Lung microvascular endothelial cell (primary cell): ENCODE measurements at regions not wholly inside any gene's neighbourhood (a gene's known extent, or its start where the extent isn't known, plus 50 kb on each side); places are given as distances from the start of the nearest gene placed in this dataset.
"Not testable (repeated sequence)": the region's sequence is repeated elsewhere in the genome, so short reads cannot be mapped to it uniquely, and the experiment has no call there.

Source experiments
- DNase-seq, 2 donors: peaks; one replicate each; pipeline versions ENCODE4 v3.0.0 to v3.0.0-alpha.2; 2010; ENCODE audit warnings: low read depth in 2 of 2

DNA sequence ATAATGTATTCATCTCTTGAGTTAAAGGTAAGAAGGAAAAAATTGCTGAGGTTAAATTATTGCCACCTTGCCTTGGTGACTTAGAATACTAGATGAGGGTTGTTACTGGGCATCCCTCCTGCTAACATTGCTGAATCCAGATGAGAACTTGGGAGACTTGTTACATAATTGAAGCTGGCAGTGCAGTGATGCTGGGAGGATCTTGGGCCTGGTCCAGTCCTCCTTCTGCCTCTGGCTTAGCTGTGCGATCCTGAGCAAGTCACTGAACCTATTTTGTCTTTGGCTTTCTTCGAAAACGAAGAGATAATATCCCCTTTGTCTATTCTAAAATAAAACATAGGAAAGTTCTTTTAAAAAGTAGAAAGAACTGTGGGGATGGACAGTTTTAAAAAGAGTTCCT, 244.9 kb upstream of the NRIP1 start:
- DNase-seq, result no peak

DNA sequence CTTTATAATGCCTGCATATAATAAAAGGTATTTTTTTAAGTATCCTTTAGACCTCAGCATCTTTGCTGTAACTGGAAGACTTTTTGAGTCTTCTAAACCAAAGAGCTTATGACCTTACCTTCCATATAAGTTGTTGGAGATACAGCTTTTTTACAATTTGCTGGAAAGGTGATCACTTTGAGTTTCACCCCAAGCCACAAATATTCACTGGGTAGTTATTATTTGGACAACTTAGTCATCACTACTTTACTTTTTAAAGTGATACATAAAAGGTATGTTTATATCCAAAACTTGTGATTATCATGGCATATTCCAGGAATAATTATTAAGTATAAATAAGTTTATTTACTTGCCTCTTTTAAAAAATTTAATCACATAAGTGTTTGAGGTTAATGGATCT, 246.7 kb upstream of the NRIP1 start:
- no peak for DNase-seq

DNA sequence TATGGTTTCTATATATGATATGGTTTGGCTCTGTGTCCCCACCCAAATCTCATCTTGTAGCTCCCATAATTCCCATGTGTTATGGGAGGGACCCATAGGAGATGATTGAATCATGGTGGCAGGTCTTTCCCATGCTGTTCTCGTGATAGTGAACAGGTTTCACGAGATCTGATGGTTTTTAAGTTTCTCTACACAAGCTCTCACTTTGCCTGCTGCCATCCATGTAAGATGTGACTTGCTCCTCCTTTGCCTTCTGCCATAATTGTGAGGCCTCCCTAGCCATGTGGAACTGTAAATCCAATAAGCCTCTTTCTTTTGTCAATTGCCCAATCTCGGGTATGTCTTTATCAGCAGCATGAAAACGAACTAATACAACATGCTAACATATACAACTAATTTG, 252.2 kb upstream of the NRIP1 start:
- not testable (repeated sequence) for DNase-seq

DNA sequence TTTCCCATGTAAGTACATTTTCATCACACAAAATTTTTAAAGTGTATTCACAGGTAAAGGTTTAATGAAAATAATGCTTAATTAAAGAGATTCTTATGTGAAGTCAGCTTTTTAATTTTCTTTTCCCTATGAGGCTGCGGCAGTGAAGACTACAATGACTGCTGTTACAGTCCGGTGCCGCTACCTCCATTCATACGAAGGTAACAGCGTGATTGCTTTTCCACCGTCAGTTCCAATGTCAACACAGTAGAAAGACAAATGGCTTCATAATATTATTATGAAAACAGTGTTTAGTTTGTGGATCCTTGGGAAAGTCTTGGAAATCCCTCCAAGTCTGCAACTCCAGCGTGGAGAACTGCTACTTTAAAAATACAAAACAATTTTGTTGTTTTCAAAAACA, 254.9 kb upstream of the NRIP1 start:
- DNase-seq, result peak in 1 of 2 donors; percentile 61

DNA sequence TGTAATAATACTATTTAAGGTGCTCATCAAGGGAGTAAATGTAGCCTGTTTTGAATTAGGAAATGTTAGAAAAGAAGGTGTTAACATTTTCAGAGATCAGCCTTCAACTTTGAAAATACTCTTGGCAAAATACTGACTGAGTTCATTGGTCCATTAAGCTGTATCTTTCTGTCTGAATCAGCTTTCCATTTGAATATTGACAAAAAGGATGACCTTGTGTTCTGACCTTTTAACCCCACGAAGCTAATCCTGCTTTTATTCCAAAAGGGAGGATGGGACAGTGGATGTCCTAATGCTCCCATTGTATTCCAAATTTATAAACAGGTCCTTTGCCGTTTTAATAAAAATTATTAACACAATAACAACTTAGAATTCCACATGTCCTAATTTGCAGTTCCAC, 259.7 kb upstream of the NRIP1 start:
- no peak for DNase-seq

DNA sequence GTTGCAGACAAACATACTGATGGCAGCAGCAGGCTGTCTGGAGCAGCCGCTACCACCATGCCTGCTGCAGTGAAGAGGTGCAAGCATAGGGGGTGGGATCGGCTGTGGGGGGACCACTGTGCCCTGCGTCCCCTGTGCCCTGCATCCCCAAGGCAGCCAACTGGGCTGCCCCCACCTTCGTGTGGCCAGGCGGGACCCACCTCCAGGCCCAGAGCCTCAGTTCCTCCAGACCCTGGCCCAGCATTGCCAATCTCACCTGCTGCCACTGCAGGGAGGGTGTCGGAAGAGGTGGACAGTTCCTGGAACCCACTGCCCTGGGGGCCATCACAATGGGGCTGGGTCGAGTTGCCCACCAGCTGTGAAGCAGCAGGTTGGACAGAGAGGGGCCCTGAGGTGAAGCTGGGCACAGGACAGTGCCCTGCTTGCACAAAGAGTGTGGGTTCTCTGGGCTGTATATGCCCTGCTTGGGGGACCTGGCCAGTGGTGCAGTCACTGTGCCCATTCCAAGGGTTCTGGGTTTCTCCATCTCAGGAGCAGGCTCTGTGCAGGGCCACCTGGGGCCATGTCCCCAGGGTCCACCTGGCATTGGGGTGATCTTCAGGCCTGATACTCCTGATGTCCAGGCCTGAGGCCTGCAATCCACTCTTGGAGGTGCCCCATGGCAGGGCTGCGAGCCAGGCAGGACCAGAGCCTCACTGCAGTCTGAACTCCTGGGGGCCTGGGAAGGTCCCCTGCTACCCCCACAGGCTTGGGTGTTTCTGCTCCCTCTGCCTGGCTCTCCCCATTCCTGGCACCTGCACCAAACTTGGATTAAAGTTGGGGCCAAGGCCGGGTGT, 261.4 kb upstream of the NRIP1 start:
- no peak for DNase-seq

DNA sequence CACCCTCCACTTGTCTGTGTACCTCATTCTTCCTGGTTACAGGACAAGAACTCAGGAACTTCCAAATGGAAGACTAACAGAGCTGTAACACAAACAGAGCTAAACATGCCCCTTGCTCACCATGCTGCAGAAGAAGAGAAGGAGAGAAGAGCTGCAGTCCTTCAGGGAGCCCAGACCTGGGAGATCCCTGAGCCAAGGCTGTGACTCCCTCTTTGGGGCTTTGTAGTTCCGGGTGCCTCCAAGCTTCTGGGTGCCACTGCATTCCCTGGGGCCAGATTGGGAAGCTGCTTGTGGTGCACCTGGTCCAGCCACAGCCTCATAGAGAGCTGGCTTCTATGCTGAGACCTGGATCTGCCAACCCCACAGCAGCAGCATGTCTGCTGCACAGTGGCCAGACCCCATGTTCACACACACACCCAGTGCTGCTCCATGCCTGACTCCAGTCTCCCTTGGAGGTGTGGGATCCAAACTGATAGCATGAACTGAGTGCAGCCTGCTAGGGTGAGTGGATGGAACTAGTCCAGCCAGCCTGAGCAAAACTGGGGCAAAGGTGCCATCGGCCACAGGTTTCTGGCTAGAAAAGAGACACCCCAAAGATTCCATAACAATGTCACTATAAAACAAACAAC, 263.0 kb upstream of the NRIP1 start:
- no peak for DNase-seq

DNA sequence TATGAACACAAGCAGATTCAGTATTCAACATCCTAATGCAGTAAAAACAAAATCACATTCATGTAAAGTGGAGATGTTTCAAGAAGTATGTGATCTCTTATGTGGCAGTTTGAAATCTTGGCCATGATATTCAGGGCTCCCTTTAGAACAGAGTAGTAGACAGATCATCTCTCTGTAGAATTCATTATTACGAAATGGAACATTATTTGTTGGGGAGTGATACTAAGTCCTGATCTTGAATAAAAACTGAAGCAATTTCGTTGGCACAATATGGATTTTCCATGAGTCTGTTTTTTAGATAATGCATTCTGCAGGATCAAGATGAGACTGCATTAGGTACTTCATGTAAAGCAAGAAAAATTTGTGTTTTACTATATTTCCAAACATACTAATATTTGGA, 264.4 kb upstream of the NRIP1 start:
- no peak for DNase-seq

DNA sequence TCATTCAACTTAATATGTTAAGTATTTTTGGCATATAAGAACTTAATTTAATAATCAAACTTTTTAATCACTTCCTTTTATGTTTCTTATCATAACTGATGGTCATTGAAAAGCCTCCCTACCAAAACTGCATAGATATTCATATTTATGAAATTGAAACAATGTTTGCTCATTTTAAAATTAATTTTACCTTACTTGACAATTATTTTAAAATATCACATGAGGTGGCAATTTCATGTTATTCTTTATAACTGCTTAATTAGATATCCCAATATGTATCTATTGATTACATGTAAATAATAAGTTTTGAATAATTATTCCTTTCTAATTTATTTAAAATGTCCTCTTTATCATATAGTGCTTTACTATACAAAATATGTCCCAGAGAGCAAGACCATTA, 266.1 kb upstream of the NRIP1 start:
- no peak for DNase-seq

DNA sequence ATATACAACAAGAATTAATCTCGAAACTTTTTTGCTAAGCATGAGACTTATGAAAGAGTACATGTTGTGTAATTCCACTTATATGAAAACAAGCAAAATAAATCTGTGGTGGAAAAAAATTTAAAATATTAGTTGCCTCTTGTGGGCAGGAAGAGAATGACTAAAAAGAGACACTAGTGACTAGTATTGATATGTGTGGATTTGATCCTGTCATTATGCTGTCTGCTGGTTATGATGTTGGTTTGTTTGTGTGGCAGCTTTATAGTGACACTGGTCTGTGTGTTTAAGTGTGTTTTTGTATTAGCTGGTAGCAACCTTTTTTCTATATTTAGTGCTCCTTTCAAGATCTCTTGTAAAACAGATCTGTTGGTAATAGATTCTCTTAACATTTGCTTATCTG, 267.8 kb upstream of the NRIP1 start:
- no peak for DNase-seq

DNA sequence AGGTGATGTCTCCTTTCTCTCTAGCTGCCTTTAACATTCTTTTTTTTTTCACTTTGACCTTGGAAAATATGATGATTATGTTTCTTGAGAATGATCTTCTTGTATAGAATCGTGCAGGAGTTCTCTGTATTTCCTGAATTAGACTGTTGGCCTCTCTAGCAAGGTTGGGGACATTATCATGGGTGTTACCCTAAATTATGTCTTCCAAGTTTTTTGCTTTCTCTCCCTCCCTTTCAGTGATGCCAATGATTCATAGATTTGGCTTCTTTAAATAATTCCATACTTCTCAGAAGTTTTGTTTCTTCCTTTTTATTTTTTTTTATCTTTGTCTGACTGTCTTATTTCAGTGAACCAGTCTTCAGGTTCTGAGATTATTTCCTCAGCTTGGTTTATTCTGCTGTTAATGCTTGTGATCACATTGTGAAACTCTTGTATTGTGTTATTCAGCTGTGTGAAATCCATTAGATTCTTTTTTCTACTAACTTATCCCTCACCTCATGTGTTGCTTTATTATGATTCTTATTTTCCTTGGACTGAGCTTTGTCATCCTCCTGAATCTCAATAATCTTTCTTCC, 268.4 kb upstream of the NRIP1 start:
- DNase-seq, result no peak

DNA sequence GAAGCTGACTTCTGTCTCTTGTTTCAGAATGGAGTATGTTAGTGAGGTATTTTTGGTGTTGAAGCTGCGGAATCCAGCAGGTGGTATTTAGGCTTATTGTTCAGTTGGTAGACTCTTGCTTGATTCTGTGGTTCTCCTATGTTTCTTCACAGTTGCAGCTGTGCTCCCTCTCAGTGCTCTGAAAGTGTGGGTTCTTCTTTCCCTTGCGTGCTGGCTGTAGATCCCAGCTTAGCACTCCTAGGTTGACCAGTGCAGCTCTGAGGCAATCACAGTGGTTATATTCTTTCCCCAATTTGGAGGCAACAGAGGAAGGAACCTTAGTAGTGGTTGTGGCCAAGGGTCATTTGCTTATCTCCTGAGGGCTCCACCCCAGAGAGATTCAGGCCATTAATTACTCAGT, 269.2 kb upstream of the NRIP1 start:
- no peak for DNase-seq

DNA sequence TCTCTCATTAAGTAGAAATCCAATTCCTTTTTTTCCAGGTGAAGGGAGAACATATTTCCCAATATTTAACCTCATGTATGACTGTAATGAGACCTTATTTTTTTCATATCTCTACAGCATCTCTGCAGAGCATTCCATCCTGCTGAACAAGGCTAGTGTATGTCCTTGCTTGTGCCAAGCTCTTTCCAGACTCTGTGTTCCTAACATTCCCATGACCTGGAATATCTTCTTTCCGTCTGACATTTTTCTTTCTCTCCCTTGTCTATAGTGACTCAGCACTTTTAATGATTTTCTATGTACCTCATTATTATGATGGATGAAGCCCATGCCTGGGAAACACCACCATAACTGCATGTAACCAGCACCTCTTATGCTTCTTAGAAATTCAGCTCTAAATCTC, 278.3 kb upstream of the NRIP1 start:
- DNase-seq, result no peak

DNA sequence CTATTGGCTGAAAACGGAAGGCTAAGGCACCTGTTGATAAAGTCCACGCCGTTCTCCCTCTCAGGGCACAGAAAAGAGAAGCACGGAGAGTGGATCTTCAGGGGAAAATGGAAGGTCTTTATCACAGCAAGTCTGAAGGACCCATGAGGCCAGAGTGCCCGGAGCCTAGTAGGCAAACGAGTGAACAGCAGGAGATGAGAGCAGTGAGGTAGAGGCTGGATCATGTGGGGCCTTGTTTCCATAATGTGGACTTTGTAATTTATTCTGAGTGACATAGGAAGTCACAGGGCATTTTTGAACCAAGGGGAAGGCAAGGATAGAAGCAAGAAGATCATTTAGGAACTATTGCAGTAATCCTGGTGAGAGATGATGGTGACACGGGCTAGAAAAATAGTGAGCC, 287.2 kb upstream of the NRIP1 start:
- no peak for DNase-seq

DNA sequence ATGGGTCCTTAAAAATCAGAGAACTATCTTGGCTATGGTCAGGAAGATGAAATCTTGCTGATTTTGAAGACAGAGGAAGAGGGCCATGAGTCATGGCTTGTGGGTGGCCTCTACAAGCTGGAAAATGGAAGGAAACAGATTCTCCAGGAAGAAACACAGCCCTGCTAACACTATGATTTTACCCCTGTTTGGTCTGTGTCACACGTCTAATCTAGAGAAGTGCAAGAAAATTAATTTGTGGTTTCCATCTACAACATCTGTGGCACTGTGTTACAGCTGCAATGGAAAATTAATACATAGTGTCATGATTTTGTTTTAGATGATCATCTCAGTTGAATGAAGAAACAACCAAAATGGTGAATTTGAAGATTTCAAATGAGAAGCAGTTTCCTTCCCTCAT, 288.7 kb upstream of the NRIP1 start:
- DNase-seq, result no peak

DNA sequence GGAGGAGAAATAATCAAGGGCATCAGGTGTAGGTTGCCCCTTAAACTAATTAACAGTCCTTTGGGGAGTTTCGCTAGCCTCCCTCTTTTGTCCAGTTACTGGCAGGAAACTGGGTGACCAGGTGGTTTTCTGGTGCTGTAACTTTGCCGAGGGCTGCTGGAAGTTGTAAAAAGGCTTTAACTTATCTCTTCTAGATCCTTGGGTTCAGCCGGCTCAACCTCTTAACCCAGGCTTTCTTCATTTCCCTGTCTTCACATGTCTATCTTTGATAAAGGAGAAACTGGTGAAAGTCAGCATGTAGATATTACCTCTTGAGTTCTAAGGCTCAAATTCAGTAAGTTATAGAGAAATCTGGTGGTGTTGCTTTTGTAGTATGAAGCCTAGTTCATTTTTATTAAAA, 289.7 kb upstream of the NRIP1 start:
- DNase-seq, result peak in 1 of 2 donors; percentile 28

DNA sequence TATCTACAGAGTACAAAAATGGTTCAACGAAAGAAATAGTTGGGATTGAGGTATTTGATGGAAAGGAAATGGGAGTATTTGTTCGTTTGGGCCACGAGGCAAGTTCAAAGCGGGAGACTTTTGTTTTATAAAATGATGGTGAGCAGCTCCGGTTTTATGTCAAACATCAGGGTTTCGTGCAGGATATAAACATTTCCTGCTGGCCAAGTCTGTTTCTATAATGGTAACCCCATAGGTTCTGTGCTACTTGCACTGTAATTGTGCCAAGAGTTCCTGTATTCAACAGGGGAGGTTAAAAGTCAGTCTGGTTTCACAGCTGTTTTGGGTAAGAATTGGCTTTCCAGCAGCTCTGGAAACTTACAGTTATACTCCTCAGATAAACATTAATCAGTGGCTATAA, 290.3 kb upstream of the NRIP1 start:
- peak in 1 of 2 donors; percentile 90 for DNase-seq

DNA sequence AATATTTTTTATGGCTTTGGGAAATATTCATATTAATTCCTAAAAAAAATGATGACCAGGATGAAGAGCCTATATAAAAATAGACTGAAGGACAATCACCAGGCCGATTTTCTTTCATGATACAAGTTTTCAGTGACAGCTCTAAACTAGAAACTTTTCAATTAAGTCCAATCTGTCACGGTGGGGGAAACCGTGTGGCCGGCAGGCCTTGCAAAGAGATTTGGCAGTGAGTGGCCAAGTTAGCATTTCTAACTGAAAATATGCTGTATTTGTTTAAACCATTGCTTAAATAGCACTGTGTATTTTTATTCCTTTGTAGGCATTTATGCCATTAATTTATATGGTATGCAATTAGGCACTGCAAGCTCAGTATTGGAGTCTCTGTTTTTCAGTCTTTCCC, 294.5 kb upstream of the NRIP1 start:
- DNase-seq, result no peak

DNA sequence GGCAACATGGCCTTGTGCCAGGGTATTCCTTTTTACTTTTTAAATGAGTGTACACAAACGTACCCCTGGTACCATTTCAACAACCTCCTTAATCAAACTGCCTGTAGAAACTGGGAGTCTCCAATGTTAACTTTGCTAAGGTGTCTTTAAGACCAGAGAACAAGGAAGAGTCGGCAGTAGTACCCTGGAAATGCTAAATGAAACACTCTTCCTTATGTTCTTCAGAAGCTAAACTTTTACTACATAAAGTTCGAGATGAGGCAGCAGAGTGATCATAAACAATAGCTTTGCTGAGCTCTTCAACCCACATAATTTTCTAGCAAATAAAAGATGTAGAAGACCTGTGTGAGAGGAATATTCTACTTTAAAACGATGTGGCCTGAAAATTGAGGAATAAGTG, 297.7 kb upstream of the NRIP1 start:
- DNase-seq, result no peak

DNA sequence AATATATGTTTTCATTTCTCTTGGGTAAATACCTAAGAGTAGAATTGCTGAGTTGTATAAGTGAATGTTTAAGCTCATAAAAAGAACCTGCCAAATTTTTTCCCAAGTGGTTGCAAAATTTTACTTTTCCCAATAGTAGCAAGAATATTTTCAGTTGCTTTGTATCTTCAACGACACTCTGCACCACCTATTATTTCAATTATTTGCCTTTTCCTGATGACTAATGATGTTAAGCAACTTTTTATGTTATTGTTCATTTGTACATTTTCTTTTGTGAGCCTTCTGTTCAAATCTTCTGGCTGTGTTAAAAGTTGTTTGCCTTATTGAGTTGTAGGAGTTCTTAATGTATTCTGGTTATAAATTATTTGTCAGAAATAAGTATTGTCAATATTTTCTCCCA, 299.1 kb upstream of the NRIP1 start:
- DNase-seq, result no peak

DNA sequence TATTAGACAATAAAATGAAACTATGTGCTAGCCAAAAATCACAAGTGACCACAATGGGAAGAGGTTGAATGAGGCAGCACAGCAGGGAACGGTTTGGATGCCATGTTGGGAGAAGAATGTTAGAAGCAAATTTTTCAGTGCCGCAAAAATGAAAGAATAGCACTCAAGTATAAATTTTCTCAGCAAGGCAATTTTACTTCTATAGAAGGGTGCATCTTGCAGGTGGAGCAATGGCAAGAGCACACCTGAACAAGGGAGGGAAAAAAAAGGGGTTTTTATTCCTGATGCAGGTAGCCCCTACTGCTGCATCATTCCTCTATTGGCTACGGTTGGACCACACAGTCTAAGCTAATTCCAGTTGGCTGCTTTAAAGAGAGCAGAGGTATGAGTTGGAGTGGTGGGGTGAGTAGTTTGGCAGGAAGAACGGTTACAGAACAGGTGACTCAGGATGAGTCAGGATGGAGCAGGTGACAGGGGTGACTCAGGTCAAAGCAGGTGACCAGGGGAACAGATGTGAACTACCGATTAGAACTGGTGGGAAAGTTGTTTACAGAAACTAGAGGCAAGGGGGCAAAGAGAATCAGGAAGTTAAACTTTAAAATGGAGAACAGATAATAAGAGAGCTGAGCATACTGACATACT, 301.1 kb upstream of the NRIP1 start:
- no peak for DNase-seq

DNA sequence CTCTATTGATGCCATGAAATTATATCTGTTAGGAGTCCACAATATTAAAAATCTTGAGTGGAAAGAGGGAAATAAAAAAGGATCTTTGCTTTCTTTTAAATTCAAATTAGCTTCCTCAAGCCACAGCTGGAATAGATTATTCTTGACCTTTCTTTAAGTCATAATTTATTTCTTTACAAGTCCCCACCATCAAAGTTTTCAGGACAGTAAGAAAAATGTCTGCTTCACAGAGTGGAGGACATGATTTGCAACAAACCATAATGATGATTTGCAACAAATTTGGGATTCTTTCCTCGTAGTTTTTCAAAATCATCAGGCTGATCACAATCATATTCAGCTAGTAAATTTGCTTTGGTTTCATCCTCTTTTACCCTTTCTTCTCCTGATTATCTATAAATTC, 301.8 kb upstream of the NRIP1 start:
- DNase-seq, result no peak
